RWPE1 (cell line): ENCODE measurements at regions not wholly inside any gene's neighbourhood (a gene's known extent, or its start where the extent isn't known, plus 50 kb on each side); places are given as distances from the start of the nearest gene placed in this dataset.

Experiments
- CTCF ChIA-PET: fragments of 350-600 bp; sonication (Branson Sonifier 250); formaldehyde crosslinking; extraction: SDS; loops from one replicate; lab custom pipeline; 2021; lab: Yijun Ruan, JAX
- POLR2A ChIA-PET: fragments of 400-600 bp; formaldehyde crosslinking; extraction: SDS; loops from one replicate; lab custom pipeline; 2020; ENCODE audit warnings: antibody characterized with exemption; ENCODE audit not compliant: low non-redundant PET; lab: Yijun Ruan, JAX
- DNase-seq: peaks from one replicate; pipeline ENCODE4 v3.0.0; 2012; ENCODE audit warnings: low spot score
- H3K27ac ChIP-seq: fragments of 450-650 bp; 2 replicates; pipeline ENCODE4 v1.5.1; 2017
- CTCF ChIP-seq: fragments of 450-650 bp; conservative IDR thresholded peaks from 2 replicates; pipeline ENCODE4 v1.5.1; 2017; ENCODE audit warnings: low read depth, mild to moderate bottlenecking

GRCh38 chr3:132817646-132818177 lies 95.5 kb upstream of the NPHP3 start:
- ChIA-PET CTCF (interaction anchor here (0.6 to 0.7 kb wide), 2 partner anchors 127 to 605 kb away, joined by 3 to 4 read pairs; no protein-coding TSS in a partner anchor), POLR2A (no interaction called here)
- H3K27ac ChIP-seq: no peak overlapping the region
- TF ChIP-seq CTCF: no peak
- DNase-seq: no peak

DNA sequence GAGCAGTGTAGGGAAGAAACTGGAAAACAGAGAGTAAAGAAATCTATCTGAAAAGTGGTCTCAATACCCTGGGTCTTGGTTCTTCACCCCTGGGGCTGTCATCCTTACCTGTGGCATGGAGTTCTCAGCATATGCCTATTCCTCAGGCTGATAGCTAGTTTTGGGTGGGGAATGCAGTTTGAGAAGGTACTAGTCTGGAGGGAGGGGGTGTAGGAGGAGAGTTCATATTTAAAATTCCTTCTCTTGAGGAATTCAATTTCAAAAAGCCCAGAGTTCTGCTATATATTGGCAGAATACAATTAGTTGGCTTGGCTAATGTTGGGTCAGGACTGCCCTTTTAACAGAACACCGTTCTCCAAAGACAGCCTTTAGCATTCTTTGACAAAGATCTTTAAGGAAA lies 82.9 kb upstream of the NPHP3 start:
- no peak overlapping the region for H3K27ac ChIP-seq
- CTCF ChIA-PET: interaction anchor here (0.6 to 1.0 kb wide), 2 partner anchors 66 to 619 kb away, joined by 3 to 5 read pairs; no protein-coding TSS in a partner anchor
- POLR2A ChIA-PET: no interaction called here
- no peak for TF ChIP-seq CTCF
- DNase-seq: no peak

GRCh38 chr3:132804498-132804897 lies 82.3 kb upstream of the NPHP3 start:
- TF ChIP-seq CTCF: no peak
- ChIA-PET POLR2A (no interaction called here), CTCF (interaction anchor here (1.0 kb wide), 1 partner anchor 66 kb away, joined by 5 read pairs; no protein-coding TSS in a partner anchor)
- H3K27ac ChIP-seq: no peak overlapping the region
- DNase-seq: no peak

DNA sequence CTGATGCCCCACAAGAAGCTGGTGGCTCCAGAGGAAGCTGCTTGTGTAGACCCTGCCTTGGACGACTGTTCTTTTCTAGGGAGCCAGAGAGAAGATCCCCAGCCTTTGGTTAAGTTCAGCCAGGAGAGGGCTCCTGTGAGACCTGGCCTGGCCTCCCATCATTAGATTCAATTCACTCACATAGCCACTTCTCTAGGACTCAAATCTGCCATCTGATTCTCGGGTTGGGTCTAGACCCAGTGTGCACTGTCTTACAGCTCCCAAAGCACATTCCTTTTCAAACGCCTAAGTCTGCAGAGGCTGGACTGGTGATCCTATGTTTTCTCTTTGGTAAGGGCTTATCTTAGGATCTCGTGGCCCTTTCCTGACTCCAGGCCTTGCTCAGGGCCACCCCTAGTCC lies 81.7 kb upstream of the NPHP3 start:
- CTCF ChIA-PET: interaction anchor here (1.0 kb wide), 1 partner anchor 65 kb away, joined by 5 read pairs; no protein-coding TSS in a partner anchor

GRCh38 chr3:132800958-132801357 lies 78.7 kb upstream of the NPHP3 start:
- CTCF ChIA-PET: no interaction called here
- H3K27ac ChIP-seq: no peak overlapping the region
- POLR2A ChIA-PET: no interaction called here
- TF ChIP-seq CTCF: no peak
- no peak for DNase-seq

More for the DNA sequence above, 81.7 kb upstream of the NPHP3 start:
- no peak for TF ChIP-seq CTCF
- POLR2A ChIA-PET: no interaction called here
- no peak for DNase-seq
- H3K27ac ChIP-seq: no peak overlapping the region

DNA sequence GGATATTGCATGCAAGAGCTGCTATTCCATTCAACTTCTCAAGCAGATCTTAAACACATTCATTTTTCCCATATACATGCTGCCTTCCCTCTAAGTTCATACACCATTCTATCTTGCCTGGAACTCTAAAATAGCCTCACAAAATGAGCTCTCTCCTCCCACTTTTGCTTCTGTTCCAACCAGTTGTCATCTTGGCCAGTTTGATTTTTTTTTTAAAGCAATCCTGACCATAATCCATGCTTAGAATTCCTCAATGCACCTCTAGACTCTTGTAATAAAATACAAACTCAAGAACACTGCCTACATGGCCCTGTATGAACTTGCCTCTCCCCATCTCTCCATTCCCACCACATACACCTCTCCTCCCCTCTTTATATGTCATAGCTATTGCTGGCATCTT lies 68.6 kb upstream of the NPHP3 start:
- no peak for TF ChIP-seq CTCF
- H3K27ac ChIP-seq: no peak overlapping the region
- POLR2A ChIA-PET: no interaction called here
- CTCF ChIA-PET: interaction anchor here (1.2 kb wide), 1 partner anchor 774 kb away, joined by 3 read pairs; no protein-coding TSS in a partner anchor
- DNase-seq: no peak
